NT2/D1 (cell line): ENCODE measurements at regions not wholly inside any gene's neighbourhood (a gene's known extent, or its start where the extent isn't known, plus 50 kb on each side); places are given as distances from the start of the nearest gene placed in this dataset.

Experiments used
- SUZ12 ChIP-seq: IDR thresholded peaks from 2 replicates; pipeline ENCODE4 v1.6.1; 2011; ENCODE audit not compliant: insufficient read length, insufficient read depth; ENCODE audit errors: extremely low read depth
- YY1 ChIP-seq: IDR thresholded peaks from 2 replicates; pipeline ENCODE4 v1.6.1; 2011; ENCODE audit not compliant: insufficient read length, insufficient read depth
- ZNF274 ChIP-seq: IDR thresholded peaks from 2 replicates; pipeline ENCODE4 v1.6.1; 2011; ENCODE audit warnings: mild to moderate bottlenecking, low read depth, low read length

- no peak for TF ChIP-seq ZNF274
- TF ChIP-seq SUZ12: no peak
- TF ChIP-seq YY1: no peak
Measured at GRCh38 chr13:53863520-53863919, 834.9 kb downstream of the OLFM4 start.
